ENCODE measurements at regions not wholly inside any gene's neighbourhood (a gene's known extent, or its start where the extent isn't known, plus 50 kb on each side); places are given as distances from the start of the nearest gene placed in this dataset.

DNA sequence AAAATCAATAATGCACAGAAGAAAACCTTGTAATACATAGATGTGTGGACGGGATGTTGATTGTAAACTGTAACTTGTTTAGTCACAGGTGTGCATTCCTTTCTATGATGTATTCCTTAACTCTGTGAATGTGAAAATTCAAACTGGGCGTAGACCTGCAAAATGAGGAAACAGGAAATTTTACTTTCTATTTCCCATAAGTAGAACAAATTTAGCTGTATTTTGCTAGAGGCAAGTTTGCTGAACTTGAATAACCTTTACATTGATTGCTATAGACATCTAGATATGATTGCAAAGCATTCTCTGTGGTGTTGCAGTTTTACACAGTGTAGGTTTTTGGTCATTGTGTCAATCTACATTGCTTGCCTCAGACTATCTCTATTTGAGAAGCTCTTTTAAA is 368.4 kb upstream of the MAN1A1 start:
- TF ChIP-seq, protein P1, sequence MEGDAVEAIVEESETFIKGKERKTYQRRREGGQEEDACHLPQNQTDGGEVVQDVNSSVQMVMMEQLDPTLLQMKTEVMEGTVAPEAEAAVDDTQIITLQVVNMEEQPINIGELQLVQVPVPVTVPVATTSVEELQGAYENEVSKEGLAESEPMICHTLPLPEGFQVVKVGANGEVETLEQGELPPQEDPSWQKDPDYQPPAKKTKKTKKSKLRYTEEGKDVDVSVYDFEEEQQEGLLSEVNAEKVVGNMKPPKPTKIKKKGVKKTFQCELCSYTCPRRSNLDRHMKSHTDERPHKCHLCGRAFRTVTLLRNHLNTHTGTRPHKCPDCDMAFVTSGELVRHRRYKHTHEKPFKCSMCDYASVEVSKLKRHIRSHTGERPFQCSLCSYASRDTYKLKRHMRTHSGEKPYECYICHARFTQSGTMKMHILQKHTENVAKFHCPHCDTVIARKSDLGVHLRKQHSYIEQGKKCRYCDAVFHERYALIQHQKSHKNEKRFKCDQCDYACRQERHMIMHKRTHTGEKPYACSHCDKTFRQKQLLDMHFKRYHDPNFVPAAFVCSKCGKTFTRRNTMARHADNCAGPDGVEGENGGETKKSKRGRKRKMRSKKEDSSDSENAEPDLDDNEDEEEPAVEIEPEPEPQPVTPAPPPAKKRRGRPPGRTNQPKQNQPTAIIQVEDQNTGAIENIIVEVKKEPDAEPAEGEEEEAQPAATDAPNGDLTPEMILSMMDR (IDR thresholded peaks at IDR 0.05; ENCODE audit: low read depth, low read length, missing control alignments): no peak
- DNase-seq (ENCODE audit: low read depth): no peak
- H3K4me3 ChIP-seq (ENCODE audit: low read depth, low read length): no peak overlapping the region

DNA sequence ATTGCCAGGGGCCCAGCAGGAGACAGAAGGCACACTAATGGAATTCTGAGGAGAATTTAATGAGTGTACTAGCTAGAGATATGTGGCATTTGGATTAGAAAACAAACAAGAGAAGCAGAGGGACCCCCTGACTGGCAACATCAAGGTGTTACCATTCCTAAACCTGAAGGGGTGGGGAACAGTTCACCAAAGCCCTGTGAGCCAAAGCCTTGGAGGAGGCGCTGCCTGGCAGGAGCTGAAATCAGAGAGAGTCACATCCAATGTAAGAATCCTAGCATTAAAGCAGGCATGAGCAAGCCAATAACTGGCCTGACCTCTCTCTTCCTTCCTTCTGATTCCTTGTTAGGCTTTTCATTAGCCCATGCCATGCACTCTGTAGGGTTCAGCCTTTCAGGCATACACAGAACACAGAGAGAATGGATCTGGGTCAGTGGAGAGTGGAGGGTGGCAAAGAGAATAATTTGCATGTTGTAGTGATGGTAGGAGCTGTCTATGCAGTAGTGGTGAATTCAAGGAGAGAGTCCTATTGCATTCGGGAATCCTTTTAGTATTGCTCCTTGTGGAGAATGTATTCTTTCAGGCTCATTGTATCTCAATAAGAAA is 367.2 kb upstream of the MAN1A1 start:
- no peak for DNase-seq (ENCODE audit: low read depth)
- H3K4me3 ChIP-seq (ENCODE audit: low read depth, low read length): no peak overlapping the region
- TF ChIP-seq, protein P1 (IDR thresholded peaks at IDR 0.05; ENCODE audit: low read depth, low read length, missing control alignments): no peak

DNA sequence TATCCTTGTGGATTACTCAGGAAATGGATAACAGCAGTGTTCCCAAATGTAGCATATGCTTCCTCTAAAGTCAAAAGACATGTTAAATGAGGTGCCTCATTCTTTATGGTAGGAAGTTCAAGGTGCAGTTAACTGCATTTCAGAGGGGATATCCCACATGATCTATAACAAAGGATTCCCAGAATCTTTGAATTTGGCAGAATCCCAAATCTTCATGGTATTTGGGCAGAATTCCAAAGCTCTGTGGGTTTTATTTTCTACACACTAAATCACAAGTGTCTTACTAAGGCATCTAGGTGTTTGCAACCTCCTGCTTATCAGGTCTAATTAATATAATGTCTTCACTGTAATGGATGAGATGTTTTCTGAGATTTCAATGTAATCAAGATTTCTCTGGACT is 364.3 kb upstream of the MAN1A1 start:
- TF ChIP-seq, protein P1 (IDR thresholded peaks at IDR 0.05; ENCODE audit: low read depth, low read length, missing control alignments): no peak
- no peak for DNase-seq (ENCODE audit: low read depth)
- no peak overlapping the region for H3K4me3 ChIP-seq (ENCODE audit: low read depth, low read length)

DNA sequence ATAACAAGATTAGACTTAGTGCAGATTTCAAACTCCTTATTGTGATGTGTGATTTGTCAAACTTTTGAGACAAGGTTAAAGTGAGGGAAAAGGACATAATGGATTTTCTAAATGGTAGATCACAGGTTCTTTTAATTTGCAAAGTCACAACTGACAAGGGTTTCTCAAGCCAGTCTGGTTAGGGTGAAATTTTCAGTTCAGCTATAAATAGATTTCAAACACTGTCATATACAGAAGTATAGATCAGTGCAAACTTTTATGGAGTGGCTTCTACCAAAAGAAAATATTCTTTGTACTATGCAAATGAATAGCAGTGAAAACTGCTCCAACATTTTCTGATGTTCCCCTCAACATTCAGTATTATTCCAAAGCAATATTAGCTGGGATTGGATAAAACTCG is 337.1 kb upstream of the MAN1A1 start:
- DNase-seq (ENCODE audit: low read depth): no peak
- no peak overlapping the region for H3K4me3 ChIP-seq (ENCODE audit: low read depth, low read length)
- TF ChIP-seq, protein P1 (IDR thresholded peaks at IDR 0.05; ENCODE audit: low read depth, low read length, missing control alignments): no peak

DNA sequence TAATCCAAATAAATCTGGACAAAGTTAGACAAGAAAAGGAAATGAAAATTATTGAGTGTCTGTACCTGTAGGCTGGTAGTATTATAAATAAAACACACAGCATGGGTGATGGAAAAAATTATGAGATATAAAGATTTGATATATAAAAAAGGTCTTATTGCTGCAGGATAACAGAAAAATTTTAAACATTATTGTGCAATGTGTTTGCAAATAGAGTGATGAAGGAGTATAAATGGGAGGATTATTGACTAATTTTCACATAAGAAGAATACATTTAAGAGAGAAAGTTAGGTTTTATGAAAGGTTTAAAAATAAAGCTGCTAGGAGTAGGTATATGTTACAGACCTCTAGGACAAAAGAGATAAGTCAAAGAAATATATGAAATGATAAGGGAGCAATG is 336.7 kb upstream of the MAN1A1 start:
- no peak overlapping the region for H3K4me3 ChIP-seq (ENCODE audit: low read depth, low read length)
- DNase-seq (ENCODE audit: low read depth): no peak
- TF ChIP-seq, protein P1 (IDR thresholded peaks at IDR 0.05; ENCODE audit: low read depth, low read length, missing control alignments): no peak

DNA sequence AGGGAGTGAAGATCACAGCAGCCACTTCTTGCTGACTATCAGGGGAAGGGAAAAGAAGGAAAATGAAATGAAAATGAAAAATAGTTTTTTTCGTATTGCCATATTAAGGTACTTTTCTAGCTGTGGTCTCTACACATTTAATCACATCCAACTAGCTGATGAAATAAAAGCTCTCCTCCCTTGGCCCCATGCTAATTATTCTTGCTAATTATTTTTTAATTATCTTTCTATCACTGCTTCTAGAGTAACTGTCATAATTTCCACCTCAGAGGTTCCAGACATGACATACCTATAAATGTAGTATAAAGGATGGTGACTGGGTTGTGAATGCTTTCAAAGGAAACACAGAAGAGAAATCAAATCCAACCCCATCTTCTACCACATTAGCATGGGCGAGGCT is 334.1 kb upstream of the MAN1A1 start:
- DNase-seq (ENCODE audit: low read depth): no peak
- TF ChIP-seq, protein P1 (IDR thresholded peaks at IDR 0.05; ENCODE audit: low read depth, low read length, missing control alignments): no peak
- H3K4me3 ChIP-seq (ENCODE audit: low read depth, low read length): no peak overlapping the region

DNA sequence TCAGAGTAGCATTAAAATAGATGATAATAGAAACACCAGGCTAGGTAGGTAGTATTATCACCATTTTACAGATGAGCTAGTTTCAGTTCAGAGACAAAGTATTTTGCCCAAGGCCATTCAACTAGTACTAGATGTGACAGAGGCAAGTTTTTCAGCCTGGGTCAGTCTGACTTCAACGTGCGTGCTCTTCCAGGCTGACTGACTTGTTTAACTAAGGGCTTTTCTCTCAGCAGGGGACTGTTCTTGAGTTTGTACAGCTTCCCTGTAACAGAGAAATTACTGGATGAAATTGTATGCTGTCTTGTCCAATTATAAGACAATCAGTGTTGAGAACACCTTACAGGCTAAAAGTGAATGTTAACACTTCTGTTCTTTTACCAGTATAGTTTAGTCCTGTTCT is 333.5 kb upstream of the MAN1A1 start:
- no peak for DNase-seq (ENCODE audit: low read depth)
- TF ChIP-seq, protein P1 (IDR thresholded peaks at IDR 0.05; ENCODE audit: low read depth, low read length, missing control alignments): no peak
- H3K4me3 ChIP-seq (ENCODE audit: low read depth, low read length): no peak overlapping the region
